Naive thymus-derived CD8-positive, alpha-beta T cell (primary cell): ENCODE measurements at regions not wholly inside any gene's neighbourhood (a gene's known extent, or its start where the extent isn't known, plus 50 kb on each side); places are given as distances from the start of the nearest gene placed in this dataset.

Source experiments
- ATAC-seq, 2 donors: fragments of 150-1000 bp; cut with Tn5 transposase in 1 of 2; sonication (Bioruptor Pico), chemical (Tn5 transposase) in 1 of 2; 1 replicate in 1 of 2; 2 replicates in 1 of 2; pipeline ENCODE4 v1.10.0; 2021; ENCODE audit warnings: mild to moderate bottlenecking in 2 of 2, moderate library complexity in 2 of 2
- POLR2A ChIA-PET: fragments of 350-600 bp; sonication (Branson Sonifier 250); formaldehyde crosslinking; loops from one replicate; lab custom pipeline; 2021; ENCODE audit warnings: antibody characterized with exemption; lab: Charles Lee
- DNase-seq, 10 donors: peaks; one replicate each; pipeline versions ENCODE4 v3.0.0 to v3.0.0-alpha.2; 2020 to 2022
- H3K27ac Mint-ChIP-seq, 10 donors: one replicate each; pipeline ENCODE4 v1.8.0; 2020 to 2022; ENCODE audit warnings: mild to moderate bottlenecking in 10 of 10, mixed read lengths in 10 of 10, moderate library complexity in 4 of 10, inconsistent platforms in 1 of 10
- H3K27me3 Mint-ChIP-seq, 5 donors: one replicate each; pipeline ENCODE4 v1.8.0; 2021 to 2022; ENCODE audit warnings: mixed read lengths in 5 of 5
- H3K36me3 Mint-ChIP-seq, 3 donors: one replicate each; pipeline ENCODE4 v1.8.0; 2020 to 2022; ENCODE audit warnings: mixed read lengths in 3 of 3, mild to moderate bottlenecking in 2 of 3, inconsistent platforms in 1 of 3
- H3K4me1 Mint-ChIP-seq, 4 donors: one replicate each; pipeline ENCODE4 v1.8.0; 2021 to 2022; ENCODE audit warnings: mixed read lengths in 4 of 4
- H3K4me3 Mint-ChIP-seq, 10 donors: one replicate each; pipeline ENCODE4 v1.8.0; 2020 to 2022; ENCODE audit warnings: mild to moderate bottlenecking in 10 of 10, mixed read lengths in 10 of 10, moderate library complexity in 6 of 10, inconsistent platforms in 1 of 10
- H3K9me3 Mint-ChIP-seq, 9 donors: one replicate each; pipeline ENCODE4 v1.8.0; 2020 to 2022; ENCODE audit warnings: mixed read lengths in 9 of 9, mild to moderate bottlenecking in 3 of 9, inconsistent platforms in 1 of 9, moderate library complexity in 1 of 9

GRCh38 chr19:27694361-27695055 is 1518.4 kb downstream of the UQCRFS1 start:
- DNase-seq (no peak), ATAC-seq (no peak)
- H3K4me3 Mint-ChIP-seq: no peak overlapping the region
- POLR2A ChIA-PET: no interaction called here
- no peaks in the 10 kb centered on the region for H3K4me1 Mint-ChIP-seq
- H3K9me3 Mint-ChIP-seq: peaks cover 18 to 88% (median 48%) of the 10 kb centered on the region in 9 donors
- H3K27me3 Mint-ChIP-seq: peaks cover 0 to 4% (median 0%) of the 10 kb centered on the region in 5 donors
- H3K27ac Mint-ChIP-seq: no peak overlapping the region
- H3K36me3 Mint-ChIP-seq: peaks cover 0 to 36% (median 0%) of the 10 kb centered on the region in 3 donors

- Mint-ChIP-seq H3K27ac (no peak overlapping the region), H3K9me3 (peaks cover 18 to 70% (median 40%) of the 10 kb centered on the region in 9 donors), H3K4me1 (no peaks in the 10 kb centered on the region), H3K36me3 (peaks cover 0 to 38% (median 0%) of the 10 kb centered on the region in 3 donors), H3K27me3 (peaks cover 0 to 4% (median 0%) of the 10 kb centered on the region in 5 donors), H3K4me3 (no peak overlapping the region)
- ATAC-seq: no peak
- DNase-seq: no peak
- POLR2A ChIA-PET: no interaction called here
Measured at GRCh38 chr19:27691991-27692390, 1521.0 kb downstream of the UQCRFS1 start.

- peaks cover 18 to 62% (median 26%) of the 10 kb centered on the region in 9 donors for H3K9me3 Mint-ChIP-seq
- peaks cover 0 to 35% (median 0%) of the 10 kb centered on the region in 3 donors for H3K36me3 Mint-ChIP-seq
- peaks cover 0 to 4% (median 0%) of the 10 kb centered on the region in 5 donors for H3K27me3 Mint-ChIP-seq
- no peak overlapping the region for H3K27ac Mint-ChIP-seq
- ATAC-seq: no peak
- POLR2A ChIA-PET: no interaction called here
- no peak for DNase-seq
- H3K4me3 Mint-ChIP-seq: no peak overlapping the region
- no peaks in the 10 kb centered on the region for H3K4me1 Mint-ChIP-seq
Measured at GRCh38 chr19:27689734-27690241, 1523.2 kb downstream of the UQCRFS1 start.

- no peak overlapping the region for H3K27ac Mint-ChIP-seq
- H3K36me3 Mint-ChIP-seq: peaks cover 0 to 7% (median 4%) of the 10 kb centered on the region in 3 donors
- H3K4me3 Mint-ChIP-seq: no peak overlapping the region
- no peak for DNase-seq
- ATAC-seq: no peak
- no peaks in the 10 kb centered on the region for H3K27me3 Mint-ChIP-seq
- H3K4me1 Mint-ChIP-seq: no peaks in the 10 kb centered on the region
- POLR2A ChIA-PET: no interaction called here
- peaks cover 0 to 40% (median 17%) of the 10 kb centered on the region in 9 donors for H3K9me3 Mint-ChIP-seq
Measured at GRCh38 chr19:27684293-27684692, 1528.7 kb downstream of the UQCRFS1 start.

GRCh38 chr19:27681972-27682371 is 1531.0 kb downstream of the UQCRFS1 start:
- no peak overlapping the region for H3K27ac Mint-ChIP-seq
- DNase-seq (no peak), ATAC-seq (no peak)
- peaks cover 0 to 14% (median 4%) of the 10 kb centered on the region in 3 donors for H3K36me3 Mint-ChIP-seq
- no peak overlapping the region for H3K4me3 Mint-ChIP-seq
- no peaks in the 10 kb centered on the region for H3K4me1 Mint-ChIP-seq
- peaks cover 10 to 64% (median 28%) of the 10 kb centered on the region in 9 donors for H3K9me3 Mint-ChIP-seq
- POLR2A ChIA-PET: no interaction called here
- H3K27me3 Mint-ChIP-seq: no peaks in the 10 kb centered on the region

GRCh38 chr19:27679905-27680304 is 1533.0 kb downstream of the UQCRFS1 start:
- H3K36me3 Mint-ChIP-seq: peaks cover 0 to 32% (median 4%) of the 10 kb centered on the region in 3 donors
- ATAC-seq (no peak), DNase-seq (no peak)
- POLR2A ChIA-PET: no interaction called here
- no peaks in the 10 kb centered on the region for H3K27me3 Mint-ChIP-seq
- no peak overlapping the region for H3K27ac Mint-ChIP-seq
- H3K4me3 Mint-ChIP-seq: no peak overlapping the region
- peaks cover 12 to 76% (median 40%) of the 10 kb centered on the region in 9 donors for H3K9me3 Mint-ChIP-seq
- H3K4me1 Mint-ChIP-seq: no peaks in the 10 kb centered on the region

GRCh38 chr19:27679399-27679798 is 1533.6 kb downstream of the UQCRFS1 start:
- Mint-ChIP-seq H3K36me3 (peaks cover 0 to 32% (median 2%) of the 10 kb centered on the region in 3 donors), H3K4me3 (no peak overlapping the region), H3K4me1 (no peaks in the 10 kb centered on the region), H3K9me3 (peaks cover 12 to 76% (median 42%) of the 10 kb centered on the region in 9 donors), H3K27me3 (no peaks in the 10 kb centered on the region), H3K27ac (no peak overlapping the region)
- POLR2A ChIA-PET: no interaction called here
- ATAC-seq (no peak), DNase-seq (no peak)

- Mint-ChIP-seq H3K27me3 (no peaks in the 10 kb centered on the region), H3K4me1 (no peaks in the 10 kb centered on the region), H3K9me3 (peaks cover 9 to 89% (median 56%) of the 10 kb centered on the region in 9 donors), H3K27ac (no peak overlapping the region), H3K36me3 (peaks cover 0 to 43% (median 0%) of the 10 kb centered on the region in 3 donors), H3K4me3 (no peak overlapping the region)
- DNase-seq: no peak
- no peak for ATAC-seq
- POLR2A ChIA-PET: no interaction called here
Measured at GRCh38 chr19:27676877-27677276, 1536.1 kb downstream of the UQCRFS1 start.

- Mint-ChIP-seq H3K27ac (no peak overlapping the region), H3K4me3 (no peak overlapping the region), H3K36me3 (peaks cover 0 to 43% (median 0%) of the 10 kb centered on the region in 3 donors), H3K9me3 (peaks cover 9 to 94% (median 59%) of the 10 kb centered on the region in 9 donors), H3K4me1 (no peaks in the 10 kb centered on the region), H3K27me3 (no peaks in the 10 kb centered on the region)
- POLR2A ChIA-PET: no interaction called here
- ATAC-seq: no peak
- no peak for DNase-seq
Measured at GRCh38 chr19:27676334-27676733, 1536.6 kb downstream of the UQCRFS1 start.

GRCh38 chr19:27675771-27676170 is 1537.2 kb downstream of the UQCRFS1 start:
- ATAC-seq: no peak

GRCh38 chr19:27674701-27675100 is 1538.2 kb downstream of the UQCRFS1 start:
- H3K27ac Mint-ChIP-seq: peak overlapping the region in 1 of 10 donors; percentile 4

More at GRCh38 chr19:27675771-27676170, 1537.2 kb downstream of the UQCRFS1 start:
- peaks cover 9 to 98% (median 59%) of the 10 kb centered on the region in 9 donors for H3K9me3 Mint-ChIP-seq
- no peaks in the 10 kb centered on the region for H3K4me1 Mint-ChIP-seq
- no peaks in the 10 kb centered on the region for H3K27me3 Mint-ChIP-seq
- H3K36me3 Mint-ChIP-seq: peaks cover 0 to 43% (median 0%) of the 10 kb centered on the region in 3 donors
- H3K27ac Mint-ChIP-seq: no peak overlapping the region
- no peak overlapping the region for H3K4me3 Mint-ChIP-seq
- no peak for DNase-seq
- POLR2A ChIA-PET: no interaction called here

GRCh38 chr19:27673986-27674385 is 1539.0 kb downstream of the UQCRFS1 start:
- no peaks in the 10 kb centered on the region for H3K27me3 Mint-ChIP-seq
- no peak overlapping the region for H3K27ac Mint-ChIP-seq
- H3K36me3 Mint-ChIP-seq: peaks cover 0 to 45% (median 0%) of the 10 kb centered on the region in 3 donors
- H3K4me3 Mint-ChIP-seq: no peak overlapping the region
- H3K9me3 Mint-ChIP-seq: peaks cover 6 to 95% (median 59%) of the 10 kb centered on the region in 9 donors
- ATAC-seq: no peak
- H3K4me1 Mint-ChIP-seq: no peaks in the 10 kb centered on the region
- DNase-seq: peak in 1 of 10 donors; percentile 6
- POLR2A ChIA-PET: no interaction called here

More at GRCh38 chr19:27674701-27675100, 1538.2 kb downstream of the UQCRFS1 start:
- Mint-ChIP-seq H3K27me3 (no peaks in the 10 kb centered on the region), H3K4me1 (no peaks in the 10 kb centered on the region), H3K4me3 (no peak overlapping the region), H3K36me3 (peaks cover 0 to 47% (median 0%) of the 10 kb centered on the region in 3 donors), H3K9me3 (peaks cover 5 to 99% (median 59%) of the 10 kb centered on the region in 9 donors)
- DNase-seq: no peak
- no peak for ATAC-seq
- POLR2A ChIA-PET: no interaction called here

- Mint-ChIP-seq H3K4me3 (no peak overlapping the region), H3K36me3 (peaks cover 0 to 40% (median 0%) of the 10 kb centered on the region in 3 donors), H3K4me1 (no peaks in the 10 kb centered on the region), H3K27ac (no peak overlapping the region), H3K27me3 (no peaks in the 10 kb centered on the region), H3K9me3 (peaks cover 6 to 80% (median 51%) of the 10 kb centered on the region in 9 donors)
- DNase-seq (no peak), ATAC-seq (no peak)
- POLR2A ChIA-PET: no interaction called here
Measured at GRCh38 chr19:27672309-27673047, 1540.5 kb downstream of the UQCRFS1 start.
